Mesenchymal stem cell (in vitro differentiated cells and primary cell): ENCODE measurements at regions not wholly inside any gene's neighbourhood (a gene's known extent, or its start where the extent isn't known, plus 50 kb on each side); places are given as distances from the start of the nearest gene placed in this dataset.

Experiments used
- DNase-seq: peaks from one replicate; pipeline ENCODE4 v3.0.0-alpha.2; 2013
- H2AFZ ChIP-seq: one replicate; pipeline ENCODE4 v1.6.1; 2013; ENCODE audit warnings: low read depth, mild to moderate bottlenecking, control low read depth, inconsistent platforms, low read length, moderate library complexity
- H2AK5ac ChIP-seq: 2 replicates; pipeline ENCODE4 v1.6.1; 2013; ENCODE audit warnings: low read length, moderate library complexity, mild to moderate bottlenecking, inconsistent platforms; ENCODE audit not compliant: severe bottlenecking
- H2BK120ac ChIP-seq: one replicate; pipeline ENCODE4 v1.6.1; 2013; ENCODE audit warnings: low read depth, mild to moderate bottlenecking, inconsistent platforms, low read length, moderate library complexity
- H2BK12ac ChIP-seq, 2 experiments: one replicate each; pipeline ENCODE4 v1.6.1; 2013; ENCODE audit warnings: inconsistent platforms in 2 of 2, low read length in 2 of 2, mild to moderate bottlenecking in 2 of 2, moderate library complexity in 2 of 2, control low read depth in 1 of 2
- H2BK15ac ChIP-seq: one replicate; pipeline ENCODE4 v1.6.1; 2013; ENCODE audit warnings: mild to moderate bottlenecking, low read depth, inconsistent platforms; ENCODE audit not compliant: poor library complexity, severe bottlenecking
- H2BK5ac ChIP-seq: 2 replicates; pipeline ENCODE4 v1.6.1; 2013; ENCODE audit warnings: low read depth, mild to moderate bottlenecking, low read length, control low read depth, inconsistent platforms; ENCODE audit not compliant: poor library complexity, severe bottlenecking
- H3K14ac ChIP-seq, 2 experiments: one replicate each; pipeline ENCODE4 v1.6.1; 2013; ENCODE audit warnings: inconsistent platforms in 2 of 2, low read length in 2 of 2, control low read depth in 1 of 2, mild to moderate bottlenecking in 1 of 2, moderate library complexity in 1 of 2
- H3K18ac ChIP-seq, 2 experiments: one replicate each; pipeline ENCODE4 v1.6.1; 2013; ENCODE audit warnings: inconsistent platforms in 2 of 2, low read length in 2 of 2, control low read depth in 1 of 2, low read depth in 1 of 2, mild to moderate bottlenecking in 1 of 2
- H3K23ac ChIP-seq, 2 experiments: one replicate each; pipeline ENCODE4 v1.6.1; 2013; ENCODE audit warnings: inconsistent platforms in 2 of 2, low read length in 2 of 2, mild to moderate bottlenecking in 2 of 2, moderate library complexity in 2 of 2, control low read depth in 1 of 2
- H3K27ac ChIP-seq: 2 replicates; pipeline ENCODE4 v1.5.1; 2013; ENCODE audit warnings: mild to moderate bottlenecking, moderate library complexity, low read length, control low read depth, inconsistent platforms; ENCODE audit not compliant: poor library complexity, severe bottlenecking
- H3K27me3 ChIP-seq, 2 experiments: 2 replicates each; pipeline versions ENCODE4 v1.6.1 to v1.7.0; 2013; ENCODE audit warnings: low read length in 2 of 2, mild to moderate bottlenecking in 2 of 2, moderate library complexity in 2 of 2, control low read depth in 1 of 2, inconsistent platforms in 1 of 2; ENCODE audit not compliant: control insufficient read depth in 1 of 2, insufficient read depth in 1 of 2
- H3K36me3 ChIP-seq, 2 experiments: 2 replicates each; pipeline versions ENCODE4 v1.6.1 to v1.7.0; 2013; ENCODE audit warnings: low read length in 2 of 2, control low read depth in 1 of 2, inconsistent platforms in 1 of 2, low read depth in 1 of 2, mild to moderate bottlenecking in 1 of 2; ENCODE audit not compliant: insufficient read depth in 2 of 2, control insufficient read depth in 1 of 2
- H3K4ac ChIP-seq, 2 experiments: one replicate each; pipeline ENCODE4 v1.6.1; 2013; ENCODE audit warnings: inconsistent platforms in 2 of 2, low read length in 2 of 2, mild to moderate bottlenecking in 2 of 2, moderate library complexity in 2 of 2, control low read depth in 1 of 2, low read depth in 1 of 2
- H3K4me1 ChIP-seq: 2 replicates; pipeline ENCODE4 v1.6.1; 2013; ENCODE audit warnings: low read depth, low read length, control low read depth; ENCODE audit not compliant: control insufficient read depth, insufficient read depth
- H3K4me2 ChIP-seq: 2 replicates; pipeline ENCODE4 v1.6.1; 2013; ENCODE audit warnings: low read length, mild to moderate bottlenecking, inconsistent platforms; ENCODE audit not compliant: poor library complexity, severe bottlenecking
- H3K4me3 ChIP-seq, 2 experiments: 2 replicates each; pipeline versions ENCODE4 v1.5.1 to v1.7.0; 2013; ENCODE audit warnings: low read length in 2 of 2, mild to moderate bottlenecking in 2 of 2, control low read depth in 1 of 2, low read depth in 1 of 2; ENCODE audit not compliant: insufficient read depth in 1 of 2
- H3K79me1 ChIP-seq: replicated peaks from 2 replicates; pipeline ENCODE4 v1.6.1; 2013; ENCODE audit warnings: mild to moderate bottlenecking, control low read depth, low read length, inconsistent platforms; ENCODE audit not compliant: poor library complexity, severe bottlenecking
- H3K9ac ChIP-seq: 2 replicates; pipeline ENCODE4 v1.7.0; 2013; ENCODE audit warnings: mild to moderate bottlenecking, low read length, moderate library complexity
- H3K9me3 ChIP-seq: 2 replicates; pipeline ENCODE4 v1.7.0; 2013; ENCODE audit warnings: mild to moderate bottlenecking, low read length; ENCODE audit not compliant: control insufficient read depth
- H4K8ac ChIP-seq: one replicate; pipeline ENCODE4 v1.6.1; 2013; ENCODE audit warnings: inconsistent platforms, mild to moderate bottlenecking, low read length, moderate library complexity
- H4K91ac ChIP-seq: one replicate; pipeline ENCODE4 v1.6.1; 2013; ENCODE audit warnings: mild to moderate bottlenecking, low read length, inconsistent platforms
- WGBS: methylation state at CpG from one replicate; pipeline ENCODE4 v1.1.7; 2013; ENCODE audit warnings: mixed read lengths; 5-methylcytosine and 5-hydroxymethylcytosine counted together

- no peak overlapping the region for H3K4me2 ChIP-seq
- H3K79me1 ChIP-seq = no peaks in the 10 kb centered on the region
- no peak overlapping the region for H4K8ac ChIP-seq
- H2BK12ac ChIP-seq = no peak overlapping the region
- no peaks in the 10 kb centered on the region for H3K36me3 ChIP-seq
- no peak overlapping the region for H3K4ac ChIP-seq
- no peak overlapping the region for H4K91ac ChIP-seq
- no peaks in the 10 kb centered on the region for H3K4me1 ChIP-seq
- no peak overlapping the region for H2AK5ac ChIP-seq
- H2BK120ac ChIP-seq = no peak overlapping the region
- no peak overlapping the region for H3K23ac ChIP-seq
- H3K4me3 ChIP-seq = no peak overlapping the region
- H3K14ac ChIP-seq = no peak overlapping the region
- no peaks in the 10 kb centered on the region for H3K9me3 ChIP-seq
- H3K27me3 ChIP-seq = no peaks in the 10 kb centered on the region
- H3K18ac ChIP-seq = no peak overlapping the region
- 85% methylated on average over 3 of the region's 3 CpGs for WGBS
- no peak overlapping the region for H2AFZ ChIP-seq
- no peak overlapping the region for H3K27ac ChIP-seq
- no peak overlapping the region for H3K9ac ChIP-seq
- H2BK5ac ChIP-seq = no peak overlapping the region
- no peak for DNase-seq
- H2BK15ac ChIP-seq = no peak overlapping the region
Measured at GRCh38 chr11:103542851-103543250, 433.6 kb downstream of the DYNC2H1 start.

- no peak overlapping the region for H2BK15ac ChIP-seq
- DNase-seq = no peak
- 93% methylated on average over 5 of the region's 5 CpGs for WGBS
- H3K4me2 ChIP-seq = no peak overlapping the region
- H3K4me3 ChIP-seq = no peak overlapping the region
- H3K79me1 ChIP-seq = no peaks in the 10 kb centered on the region
- H3K23ac ChIP-seq = no peak overlapping the region
- no peaks in the 10 kb centered on the region for H3K36me3 ChIP-seq
- H3K27ac ChIP-seq = no peak overlapping the region
- no peak overlapping the region for H2BK120ac ChIP-seq
- no peaks in the 10 kb centered on the region for H3K4me1 ChIP-seq
- no peaks in the 10 kb centered on the region for H3K9me3 ChIP-seq
- no peaks in the 10 kb centered on the region for H3K27me3 ChIP-seq
- no peak overlapping the region for H3K18ac ChIP-seq
- no peak overlapping the region for H4K8ac ChIP-seq
- H4K91ac ChIP-seq = no peak overlapping the region
- no peak overlapping the region for H2BK5ac ChIP-seq
- H2AK5ac ChIP-seq = no peak overlapping the region
- no peak overlapping the region for H2AFZ ChIP-seq
- H2BK12ac ChIP-seq = no peak overlapping the region
- H3K4ac ChIP-seq = no peak overlapping the region
- H3K9ac ChIP-seq = no peak overlapping the region
- H3K14ac ChIP-seq = no peak overlapping the region
Measured at GRCh38 chr11:103543456-103543855, 434.2 kb downstream of the DYNC2H1 start.

- H2BK120ac ChIP-seq = no peak overlapping the region
- WGBS = 90% methylated on average over 8 of the region's 8 CpGs
- H3K9me3 ChIP-seq = no peaks in the 10 kb centered on the region
- no peaks in the 10 kb centered on the region for H3K4me1 ChIP-seq
- no peak overlapping the region for H3K18ac ChIP-seq
- H2BK5ac ChIP-seq = no peak overlapping the region
- no peaks in the 10 kb centered on the region for H3K36me3 ChIP-seq
- H3K4me3 ChIP-seq = no peak overlapping the region
- no peak overlapping the region for H4K91ac ChIP-seq
- H2BK15ac ChIP-seq = no peak overlapping the region
- H3K79me1 ChIP-seq = no peaks in the 10 kb centered on the region
- H2AK5ac ChIP-seq = no peak overlapping the region
- no peak overlapping the region for H2BK12ac ChIP-seq
- no peak overlapping the region for H2AFZ ChIP-seq
- no peak overlapping the region for H3K14ac ChIP-seq
- no peak overlapping the region for H3K27ac ChIP-seq
- H3K9ac ChIP-seq = no peak overlapping the region
- DNase-seq = no peak
- no peak overlapping the region for H3K4me2 ChIP-seq
- no peak overlapping the region for H3K4ac ChIP-seq
- no peak overlapping the region for H4K8ac ChIP-seq
- H3K27me3 ChIP-seq = no peaks in the 10 kb centered on the region
- H3K23ac ChIP-seq = no peak overlapping the region
Measured at GRCh38 chr11:103544874-103545273, 435.6 kb downstream of the DYNC2H1 start.

GRCh38 chr11:103545551-103545950, 436.3 kb downstream of the DYNC2H1 start:
- no peak overlapping the region for H4K91ac ChIP-seq
- H3K27ac ChIP-seq = no peak overlapping the region
- H3K4me3 ChIP-seq = no peak overlapping the region
- H3K36me3 ChIP-seq = no peaks in the 10 kb centered on the region
- H2AK5ac ChIP-seq = no peak overlapping the region
- H3K9ac ChIP-seq = no peak overlapping the region
- no peak overlapping the region for H3K23ac ChIP-seq
- no peak overlapping the region for H2BK120ac ChIP-seq
- no peaks in the 10 kb centered on the region for H3K4me1 ChIP-seq
- H3K9me3 ChIP-seq = no peaks in the 10 kb centered on the region
- no peak for DNase-seq
- H2AFZ ChIP-seq = no peak overlapping the region
- no peak overlapping the region for H3K18ac ChIP-seq
- no peak overlapping the region for H3K4ac ChIP-seq
- no peak overlapping the region for H2BK12ac ChIP-seq
- H3K27me3 ChIP-seq = no peaks in the 10 kb centered on the region
- no peak overlapping the region for H2BK5ac ChIP-seq
- no peak overlapping the region for H3K4me2 ChIP-seq
- H3K14ac ChIP-seq = no peak overlapping the region
- no peaks in the 10 kb centered on the region for H3K79me1 ChIP-seq
- no peak overlapping the region for H2BK15ac ChIP-seq
- H4K8ac ChIP-seq = no peak overlapping the region
